A673 (cell line): ENCODE measurements at regions not wholly inside any gene's neighbourhood (a gene's known extent, or its start where the extent isn't known, plus 50 kb on each side); places are given as distances from the start of the nearest gene placed in this dataset.
"Not testable (repeated sequence)": the region's sequence is repeated elsewhere in the genome, so short reads cannot be mapped to it uniquely, and the experiment has no call there.

Experiments used
- BruUV-seq: library from RNA; stranded (reverse); fragments of 400-500 nt; replicated peaks from 2 replicates; lab custom pipeline; 2021; lab: Mats Ljungman, UMichigan
- CTCF ChIA-PET: fragments of 300-600 bp; sonication (Branson Sonifier 250); formaldehyde crosslinking; loops from one replicate; lab custom pipeline; 2022; ENCODE audit warnings: antibody characterized with exemption; lab: Charles Lee
- POLR2A ChIA-PET: fragments of 300-600 bp; sonication (Branson Sonifier 250); formaldehyde crosslinking; loops from one replicate; lab custom pipeline; 2022; ENCODE audit warnings: antibody characterized with exemption; ENCODE audit not compliant: low non-redundant PET; lab: Charles Lee
- DNase-seq: peaks from one replicate; pipeline ENCODE4 v3.0.0-alpha.2; 2015; ENCODE audit warnings: low spot score
- H3K27ac ChIP-seq: fragments of 200-600 bp; sonication (generic); 2 replicates; pipeline ENCODE4 v1.5.1; 2016; ENCODE audit warnings: mixed run types, low read depth, mild to moderate bottlenecking, mixed read lengths, antibody characterized with exemption, low read length; ENCODE audit not compliant: poor library complexity, severe bottlenecking
- H3K27me3 ChIP-seq: fragments of 200-600 bp; sonication (generic); replicated peaks from 2 replicates; pipeline ENCODE4 v1.6.1; 2017; ENCODE audit warnings: mixed run types, low read depth, mild to moderate bottlenecking, mixed read lengths, antibody characterized with exemption, low read length; ENCODE audit not compliant: insufficient read depth, poor library complexity
- H3K36me3 ChIP-seq: fragments of 200-600 bp; sonication (generic); 2 replicates; pipeline ENCODE4 v1.6.1; 2016; ENCODE audit warnings: mixed run types, mild to moderate bottlenecking, mixed read lengths, antibody characterized with exemption, low read length; ENCODE audit not compliant: insufficient read depth, poor library complexity, severe bottlenecking
- H3K4me1 ChIP-seq: fragments of 200-600 bp; sonication (generic); 2 replicates; pipeline ENCODE4 v1.6.1; 2017; ENCODE audit warnings: mixed run types, mild to moderate bottlenecking, mixed read lengths, antibody characterized with exemption, low read length; ENCODE audit not compliant: insufficient read depth, poor library complexity, severe bottlenecking
- H3K4me3 ChIP-seq: fragments of 200-600 bp; sonication (generic); 2 replicates; pipeline ENCODE4 v1.5.1; 2016; ENCODE audit warnings: low read depth, mixed run types, mild to moderate bottlenecking, mixed read lengths, low read length; ENCODE audit not compliant: poor library complexity, severe bottlenecking
- H3K9me3 ChIP-seq: fragments of 200-600 bp; sonication (generic); 2 replicates; pipeline ENCODE4 v1.6.1; 2016; ENCODE audit warnings: mixed run types, low read depth, mild to moderate bottlenecking, mixed read lengths, antibody characterized with exemption, low read length; ENCODE audit not compliant: poor library complexity, severe bottlenecking
- EZH2 ChIP-seq: fragments of 200-600 bp; sonication (generic); IDR thresholded peaks from 2 replicates; pipeline ENCODE4 v1.6.1; 2017; ENCODE audit warnings: borderline replicate concordance, low read depth, mild to moderate bottlenecking, mixed read lengths, antibody characterized with exemption, low read length; ENCODE audit not compliant: poor library complexity, severe bottlenecking
- intact Hi-C: fragments of 100-400 bp; cut with micrococcal nuclease; formaldehyde crosslinking; loops from one replicate; pipeline ENCODE4 v1.10.0; 2022; ENCODE audit not compliant: unreplicated experiment
- TF ChIP-seq, protein P1 (sequence below): fragments of 300-800, 200-600 bp; sonication (generic); conservative IDR thresholded peaks from 2 replicates; pipeline ENCODE4 v1.5.1; 2017; ENCODE audit warnings: low read depth, mild to moderate bottlenecking, antibody characterized with exemption, low read length, moderate library complexity, mixed read lengths

DNA sequence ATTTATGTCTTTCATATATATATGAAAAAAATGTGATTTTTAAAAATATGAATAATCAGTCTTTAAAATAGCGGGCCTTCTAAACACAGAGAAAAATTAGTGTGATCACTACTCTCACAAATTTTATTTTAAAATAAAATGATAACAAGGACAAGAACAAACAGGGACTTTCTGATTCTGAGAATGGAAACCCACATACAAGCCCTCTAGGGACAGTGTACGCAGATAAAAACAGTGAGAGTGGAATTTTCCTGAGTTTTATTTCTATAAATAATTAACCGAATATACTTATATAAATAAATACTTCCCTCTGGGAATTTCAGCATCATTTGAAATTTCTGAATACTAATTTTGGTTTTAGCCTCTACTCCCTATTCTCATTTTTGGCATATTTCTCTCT, 201.4 kb upstream of the CBLB start:
- Histone ChIP-seq H3K4me1 (no peaks in the 10 kb centered on the region), H3K4me3 (no peak overlapping the region), H3K36me3 (no peaks in the 10 kb centered on the region), H3K27ac (no peak overlapping the region), H3K9me3 (no peaks in the 10 kb centered on the region), H3K27me3 (no peaks in the 10 kb centered on the region)
- intact Hi-C loops, result no loop called here
- ChIA-PET POLR2A (no interaction called here), CTCF (no interaction called here)
- TF ChIP-seq, protein P1, sequence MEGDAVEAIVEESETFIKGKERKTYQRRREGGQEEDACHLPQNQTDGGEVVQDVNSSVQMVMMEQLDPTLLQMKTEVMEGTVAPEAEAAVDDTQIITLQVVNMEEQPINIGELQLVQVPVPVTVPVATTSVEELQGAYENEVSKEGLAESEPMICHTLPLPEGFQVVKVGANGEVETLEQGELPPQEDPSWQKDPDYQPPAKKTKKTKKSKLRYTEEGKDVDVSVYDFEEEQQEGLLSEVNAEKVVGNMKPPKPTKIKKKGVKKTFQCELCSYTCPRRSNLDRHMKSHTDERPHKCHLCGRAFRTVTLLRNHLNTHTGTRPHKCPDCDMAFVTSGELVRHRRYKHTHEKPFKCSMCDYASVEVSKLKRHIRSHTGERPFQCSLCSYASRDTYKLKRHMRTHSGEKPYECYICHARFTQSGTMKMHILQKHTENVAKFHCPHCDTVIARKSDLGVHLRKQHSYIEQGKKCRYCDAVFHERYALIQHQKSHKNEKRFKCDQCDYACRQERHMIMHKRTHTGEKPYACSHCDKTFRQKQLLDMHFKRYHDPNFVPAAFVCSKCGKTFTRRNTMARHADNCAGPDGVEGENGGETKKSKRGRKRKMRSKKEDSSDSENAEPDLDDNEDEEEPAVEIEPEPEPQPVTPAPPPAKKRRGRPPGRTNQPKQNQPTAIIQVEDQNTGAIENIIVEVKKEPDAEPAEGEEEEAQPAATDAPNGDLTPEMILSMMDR, result no peak
- TF ChIP-seq EZH2, result no peak
- DNase-seq, result no peak
- no TSS peak for BruUV-seq

DNA sequence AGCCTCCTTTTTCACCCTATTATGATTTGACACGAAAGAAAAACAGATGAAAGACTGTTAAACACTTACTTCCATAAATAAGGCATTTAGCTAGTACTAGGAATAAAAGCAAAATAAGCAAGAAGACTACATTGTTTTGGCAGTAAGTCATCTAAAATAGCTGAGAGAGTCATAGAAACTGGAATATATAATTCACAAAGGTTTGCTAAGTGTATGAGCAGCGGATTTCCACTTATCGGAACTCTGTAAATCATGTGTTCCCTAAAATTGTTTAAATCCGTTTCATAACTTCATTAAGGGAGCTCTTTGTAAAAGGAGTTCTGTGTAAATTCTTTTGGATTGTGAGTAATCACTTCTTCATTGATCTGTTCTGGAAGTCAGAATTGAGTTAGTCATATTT, 202.5 kb upstream of the CBLB start:
- intact Hi-C loops, result no loop called here
- H3K27ac ChIP-seq, result no peak overlapping the region
- TF ChIP-seq, protein P1, result no peak
- TF ChIP-seq EZH2, result no peak
- H3K27me3 ChIP-seq, result no peaks in the 10 kb centered on the region
- H3K36me3 ChIP-seq, result no peaks in the 10 kb centered on the region
- H3K4me3 ChIP-seq, result no peak overlapping the region
- H3K4me1 ChIP-seq, result no peaks in the 10 kb centered on the region
- BruUV-seq, result no TSS peak
- CTCF ChIA-PET, result no interaction called here
- DNase-seq, result no peak
- POLR2A ChIA-PET, result no interaction called here
- no peaks in the 10 kb centered on the region for H3K9me3 ChIP-seq

DNA sequence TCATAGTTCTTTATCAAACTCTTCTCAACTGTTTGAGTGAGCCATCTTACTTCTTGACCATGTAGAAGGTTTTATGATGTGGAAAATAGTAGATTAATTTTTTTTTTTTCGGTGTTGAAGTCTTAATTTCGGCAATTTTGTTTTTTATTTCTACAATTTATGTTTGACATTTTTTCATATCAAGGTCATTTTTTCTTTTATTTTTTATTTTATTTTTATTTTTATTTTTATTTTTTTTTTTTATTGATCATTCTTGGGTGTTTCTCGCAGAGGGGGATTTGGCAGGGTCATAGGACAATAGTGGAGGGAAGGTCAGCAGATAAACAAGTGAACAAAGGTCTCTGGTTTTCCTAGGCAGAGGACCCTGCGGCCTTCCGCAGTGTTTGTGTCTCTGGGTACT, 203.8 kb upstream of the CBLB start:
- CTCF ChIA-PET, H3K4me3 ChIP-seq, H3K27me3 ChIP-seq, BruUV-seq, H3K9me3 ChIP-seq, H3K4me1 ChIP-seq, POLR2A ChIA-PET, intact Hi-C loops, H3K36me3 ChIP-seq, DNase-seq, H3K27ac ChIP-seq: not testable (repeated sequence)

DNA sequence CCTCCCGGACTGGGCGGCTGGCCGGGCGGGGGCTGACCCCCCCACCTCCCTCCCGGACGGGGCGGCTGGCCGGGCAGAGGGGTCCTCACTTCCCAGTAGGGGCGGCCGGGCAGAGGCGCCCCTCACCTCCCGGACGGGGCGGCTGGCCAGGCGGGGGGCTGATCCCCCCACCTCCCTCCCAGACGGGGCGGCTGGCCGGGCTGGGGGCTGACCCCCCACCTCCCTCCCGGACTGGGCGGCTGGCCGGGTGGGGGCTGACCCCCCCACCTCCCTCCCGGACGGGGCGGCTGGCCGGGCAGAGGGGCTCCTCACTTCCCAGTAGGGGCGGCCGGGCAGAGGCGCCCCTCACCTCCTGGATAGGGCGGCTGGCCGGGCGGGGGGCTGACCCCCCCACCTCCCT, 205.0 kb upstream of the CBLB start:
- H3K4me1 ChIP-seq, H3K9me3 ChIP-seq, H3K36me3 ChIP-seq, intact Hi-C loops, H3K4me3 ChIP-seq, DNase-seq, BruUV-seq, POLR2A ChIA-PET, H3K27ac ChIP-seq, H3K27me3 ChIP-seq, CTCF ChIA-PET: not testable (repeated sequence)

DNA sequence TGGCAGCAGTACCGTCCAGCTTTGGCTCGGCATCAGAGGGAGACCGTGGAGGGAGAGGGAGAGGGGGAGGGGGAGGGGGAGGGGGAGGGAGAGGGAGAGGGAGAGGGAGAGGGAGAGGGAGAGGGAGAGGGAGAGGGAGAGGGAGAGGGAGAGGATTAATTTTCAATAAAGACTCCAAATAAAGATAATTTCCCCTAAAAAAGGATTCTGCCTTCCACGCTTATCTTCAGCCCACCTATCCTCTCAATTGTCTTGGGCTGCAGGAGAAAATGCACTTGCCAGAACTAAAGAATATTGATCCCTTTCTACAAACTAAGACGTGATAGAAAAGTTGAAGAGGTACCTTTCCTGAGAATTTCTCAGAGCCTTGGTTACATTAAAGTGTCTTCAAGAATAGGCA, 206.9 kb upstream of the CBLB start:
- H3K36me3 ChIP-seq, CTCF ChIA-PET, H3K4me1 ChIP-seq, DNase-seq, POLR2A ChIA-PET, H3K4me3 ChIP-seq, intact Hi-C loops, H3K27me3 ChIP-seq, H3K9me3 ChIP-seq, BruUV-seq, H3K27ac ChIP-seq: not testable (repeated sequence)
